NT2/D1 (cell line): ENCODE measurements at regions not wholly inside any gene's neighbourhood (a gene's known extent, or its start where the extent isn't known, plus 50 kb on each side); places are given as distances from the start of the nearest gene placed in this dataset.

Experiments used
- DNase-seq: peaks from one replicate; pipeline ENCODE4 v3.0.0-alpha.2; 2011; ENCODE audit warnings: low read depth, low spot score
- H3K27me3 ChIP-seq: 2 replicates; pipeline ENCODE4 v1.6.0; 2011; ENCODE audit warnings: mild to moderate bottlenecking; ENCODE audit not compliant: insufficient read length, insufficient read depth
- H3K36me3 ChIP-seq: 2 replicates; pipeline ENCODE4 v1.6.1; 2011; ENCODE audit warnings: mild to moderate bottlenecking, low read length, mixed read lengths; ENCODE audit not compliant: insufficient read depth, insufficient read length
- H3K4me1 ChIP-seq: 2 replicates; pipeline ENCODE4 v1.5.1; 2011; ENCODE audit not compliant: insufficient read depth, insufficient read length
- H3K4me3 ChIP-seq: 2 replicates; pipeline ENCODE4 v1.5.1; 2011; ENCODE audit warnings: low read depth; ENCODE audit not compliant: insufficient read length
- H3K9ac ChIP-seq: 2 replicates; pipeline ENCODE4 v1.6.0; 2011; ENCODE audit warnings: low read depth; ENCODE audit not compliant: insufficient read length
- H3K9me3 ChIP-seq: 2 replicates; pipeline ENCODE4 v1.5.1; 2011; ENCODE audit warnings: mild to moderate bottlenecking, low read length; ENCODE audit not compliant: insufficient read depth
- SUZ12 ChIP-seq: IDR thresholded peaks from 2 replicates; pipeline ENCODE4 v1.6.1; 2011; ENCODE audit not compliant: insufficient read length, insufficient read depth; ENCODE audit errors: extremely low read depth
- YY1 ChIP-seq: IDR thresholded peaks from 2 replicates; pipeline ENCODE4 v1.6.1; 2011; ENCODE audit not compliant: insufficient read length, insufficient read depth
- ZNF274 ChIP-seq: IDR thresholded peaks from 2 replicates; pipeline ENCODE4 v1.6.1; 2011; ENCODE audit warnings: mild to moderate bottlenecking, low read depth, low read length

DNA sequence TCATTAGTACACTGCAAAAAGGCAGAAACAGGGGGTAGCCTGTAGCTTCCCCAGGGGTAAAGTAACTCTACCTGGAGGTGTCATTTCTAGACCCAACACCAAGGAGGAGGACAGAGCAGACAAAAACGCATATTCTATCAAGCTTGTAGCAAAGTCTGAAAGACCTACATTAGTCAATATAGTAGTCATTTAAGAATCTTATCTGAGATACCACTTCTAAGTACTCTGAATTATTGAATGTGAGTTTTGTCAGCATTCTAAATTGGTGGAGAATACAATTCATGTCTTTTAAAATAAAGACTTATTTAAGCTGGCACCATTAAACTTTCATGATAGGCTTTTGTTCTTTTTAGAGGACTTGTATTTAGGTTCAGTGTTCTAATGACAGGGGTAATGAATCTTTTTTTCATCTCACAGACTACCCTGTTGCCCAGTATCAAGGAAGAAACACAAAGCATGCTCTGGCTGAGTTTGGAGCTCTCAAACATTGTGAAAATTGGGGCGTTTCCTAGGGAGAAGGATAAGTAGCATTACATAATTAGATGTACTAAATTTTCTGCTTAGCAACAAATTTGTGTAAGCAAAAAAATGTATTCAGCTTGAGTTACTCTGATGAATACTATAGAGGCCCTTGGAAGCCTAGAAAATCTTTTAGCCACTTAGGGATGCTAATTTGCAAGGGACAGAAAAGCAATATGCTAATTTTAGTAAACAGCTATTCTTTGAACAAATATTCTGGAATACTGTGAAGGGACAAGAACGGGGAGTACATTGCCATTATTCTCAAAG is 255.4 kb upstream of the HSF2 start:
- no peaks in the 10 kb centered on the region for H3K4me1 ChIP-seq
- no peak for TF ChIP-seq SUZ12
- TF ChIP-seq YY1, result no peak
- TF ChIP-seq ZNF274, result no peak
- no peak for DNase-seq
- H3K36me3 ChIP-seq, result no peaks in the 10 kb centered on the region
- no peak overlapping the region for H3K4me3 ChIP-seq
- no peaks in the 10 kb centered on the region for H3K27me3 ChIP-seq
- H3K9ac ChIP-seq, result no peak overlapping the region
- H3K9me3 ChIP-seq, result no peaks in the 10 kb centered on the region

DNA sequence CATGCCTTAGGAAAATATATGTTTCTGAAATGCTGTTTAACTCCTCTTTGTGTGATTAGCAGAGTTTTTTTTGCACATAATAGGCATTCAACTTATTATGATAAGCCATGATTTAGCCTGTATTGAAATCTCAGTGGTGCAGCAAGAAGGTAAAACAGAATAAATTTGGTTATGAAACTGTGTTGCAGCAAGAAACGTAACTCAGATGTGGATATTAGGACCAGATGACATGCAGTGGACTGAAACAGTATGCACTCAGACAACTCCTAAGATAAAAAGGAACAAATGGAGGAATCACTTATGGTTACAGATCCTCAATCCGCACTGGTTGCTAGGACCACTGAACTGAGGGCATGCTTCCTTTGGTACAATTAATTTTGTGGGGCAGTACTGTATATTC is 254.2 kb upstream of the HSF2 start:
- Histone ChIP-seq H3K9me3 (no peaks in the 10 kb centered on the region), H3K36me3 (no peaks in the 10 kb centered on the region), H3K4me3 (no peak overlapping the region), H3K27me3 (no peaks in the 10 kb centered on the region), H3K9ac (no peak overlapping the region), H3K4me1 (no peaks in the 10 kb centered on the region)
- TF ChIP-seq SUZ12 (no peak), ZNF274 (no peak), YY1 (no peak)
- DNase-seq, result no peak

DNA sequence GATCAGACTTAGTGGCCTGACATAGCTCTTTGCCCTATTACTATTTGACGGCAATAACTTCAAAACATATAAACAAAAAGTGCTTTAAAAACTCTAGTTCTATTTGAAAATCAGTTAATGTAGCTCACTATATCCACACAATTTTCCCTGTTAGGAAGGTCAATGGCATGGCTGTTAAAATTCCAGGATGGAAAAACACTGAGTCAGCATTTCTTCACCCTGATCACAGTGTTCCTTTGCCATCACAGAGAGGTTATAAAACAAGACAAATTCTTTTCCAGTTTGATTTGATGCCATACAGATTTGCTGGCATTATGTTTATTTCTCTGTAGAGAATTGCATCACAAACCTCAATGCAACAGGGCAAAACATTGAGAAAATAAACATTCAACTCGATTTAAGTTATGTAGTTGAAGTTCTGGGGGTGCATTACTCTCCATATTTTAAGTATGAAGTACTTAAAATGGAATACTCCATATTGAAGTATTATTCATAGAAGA is 253.7 kb upstream of the HSF2 start:
- no peak for DNase-seq
- Histone ChIP-seq H3K36me3 (no peaks in the 10 kb centered on the region), H3K27me3 (no peaks in the 10 kb centered on the region), H3K4me1 (no peaks in the 10 kb centered on the region), H3K9me3 (no peaks in the 10 kb centered on the region), H3K9ac (no peak overlapping the region), H3K4me3 (no peak overlapping the region)
- TF ChIP-seq SUZ12, result no peak
- no peak for TF ChIP-seq ZNF274
- no peak for TF ChIP-seq YY1

DNA sequence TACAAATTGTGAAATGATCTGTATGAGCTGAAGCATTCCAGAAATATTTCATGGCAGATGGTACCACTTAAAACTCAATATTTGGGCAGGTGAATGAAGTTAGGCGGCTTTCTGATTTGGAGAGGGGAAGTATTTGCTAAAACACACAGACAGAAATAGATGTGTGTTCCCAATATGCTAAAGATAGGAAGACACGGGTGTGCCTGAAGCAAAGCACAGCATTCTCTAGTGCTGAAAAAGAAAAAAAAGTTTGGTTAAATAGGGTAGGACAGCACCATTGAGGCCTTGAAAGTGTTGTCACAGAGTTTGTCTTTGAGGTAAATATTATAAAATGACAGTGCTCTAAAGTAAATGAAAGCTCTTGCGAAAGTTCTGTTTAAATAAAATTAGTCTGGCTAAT is 252.2 kb upstream of the HSF2 start:
- H3K9ac ChIP-seq, result no peak overlapping the region
- H3K4me1 ChIP-seq, result no peaks in the 10 kb centered on the region
- no peaks in the 10 kb centered on the region for H3K36me3 ChIP-seq
- no peaks in the 10 kb centered on the region for H3K27me3 ChIP-seq
- no peaks in the 10 kb centered on the region for H3K9me3 ChIP-seq
- DNase-seq, result no peak
- TF ChIP-seq YY1, result no peak
- TF ChIP-seq ZNF274, result no peak
- TF ChIP-seq SUZ12, result no peak
- H3K4me3 ChIP-seq, result no peak overlapping the region

DNA sequence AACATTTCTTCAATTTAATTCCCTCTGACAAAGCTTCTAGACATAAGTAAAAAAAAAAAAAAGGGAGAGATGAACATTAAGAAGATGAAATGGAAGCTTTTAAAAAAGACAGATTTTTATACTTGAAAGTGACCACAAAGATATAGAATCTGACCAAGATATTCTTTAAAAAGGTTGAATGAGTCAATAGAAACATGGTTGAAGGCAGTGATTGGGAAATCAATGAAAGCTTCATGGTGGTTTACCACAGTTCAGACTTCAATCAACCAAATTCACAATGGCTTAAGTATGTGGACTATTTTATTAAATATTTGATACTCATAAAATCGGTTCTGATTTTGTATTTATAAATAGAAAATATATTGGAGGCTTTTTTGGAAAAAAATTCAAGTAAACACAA is 248.4 kb upstream of the HSF2 start:
- H3K4me1 ChIP-seq, result no peaks in the 10 kb centered on the region
- H3K27me3 ChIP-seq, result no peaks in the 10 kb centered on the region
- no peak for DNase-seq
- no peak for TF ChIP-seq ZNF274
- TF ChIP-seq SUZ12, result no peak
- TF ChIP-seq YY1, result no peak
- H3K9me3 ChIP-seq, result no peaks in the 10 kb centered on the region
- H3K36me3 ChIP-seq, result no peaks in the 10 kb centered on the region
- no peak overlapping the region for H3K4me3 ChIP-seq
- H3K9ac ChIP-seq, result no peak overlapping the region

DNA sequence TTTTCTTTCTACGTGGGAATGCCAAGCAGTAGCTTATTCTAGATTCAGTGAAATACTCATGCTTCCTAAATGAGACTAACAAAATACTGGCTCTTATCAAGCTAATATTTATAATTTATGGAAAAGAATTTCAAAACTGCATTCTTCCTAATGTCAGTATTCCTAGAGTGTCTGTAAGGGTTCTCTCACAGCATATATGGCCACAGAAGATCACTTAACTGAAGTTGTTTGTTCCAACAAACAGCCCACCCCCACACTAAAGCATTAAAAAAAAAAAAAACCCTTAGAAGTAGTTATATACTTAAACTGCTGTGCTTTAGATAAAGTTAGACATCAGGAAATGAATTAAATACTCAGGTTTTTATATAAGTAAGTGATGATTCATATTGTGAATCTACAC is 247.7 kb upstream of the HSF2 start:
- Histone ChIP-seq H3K4me3 (no peak overlapping the region), H3K36me3 (no peaks in the 10 kb centered on the region), H3K9me3 (no peaks in the 10 kb centered on the region), H3K4me1 (no peaks in the 10 kb centered on the region), H3K27me3 (no peaks in the 10 kb centered on the region), H3K9ac (no peak overlapping the region)
- DNase-seq, result no peak
- no peak for TF ChIP-seq YY1
- no peak for TF ChIP-seq ZNF274
- TF ChIP-seq SUZ12, result no peak

DNA sequence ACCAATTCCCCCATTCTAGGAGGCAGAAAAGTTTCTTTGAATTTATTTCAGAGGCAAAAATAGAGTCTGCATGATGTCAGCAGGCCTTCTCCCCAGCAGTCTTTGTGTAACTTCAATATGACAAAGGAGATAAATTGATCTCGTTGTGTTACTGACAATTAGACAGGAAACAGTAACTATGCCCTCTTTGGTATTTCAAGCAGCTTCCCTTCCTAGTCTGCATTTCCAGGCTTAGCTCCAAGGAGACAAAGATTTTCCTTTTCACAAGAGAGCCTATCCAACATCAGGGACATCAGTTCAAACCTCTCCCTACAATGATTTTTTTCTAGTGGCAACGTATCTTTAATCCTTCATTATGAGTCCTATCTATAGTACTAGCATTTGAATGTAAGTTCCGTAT is 245.9 kb upstream of the HSF2 start:
- DNase-seq, result peak; percentile 20
- TF ChIP-seq ZNF274 (no peak), YY1 (no peak), SUZ12 (no peak)
- H3K4me3 ChIP-seq, result no peak overlapping the region
- H3K9me3 ChIP-seq, result no peaks in the 10 kb centered on the region
- H3K27me3 ChIP-seq, result no peaks in the 10 kb centered on the region
- H3K9ac ChIP-seq, result no peak overlapping the region
- H3K4me1 ChIP-seq, result no peaks in the 10 kb centered on the region
- no peaks in the 10 kb centered on the region for H3K36me3 ChIP-seq
